Smooth muscle cell (in vitro differentiated cells): ENCODE measurements at regions not wholly inside any gene's neighbourhood (a gene's known extent, or its start where the extent isn't known, plus 50 kb on each side); places are given as distances from the start of the nearest gene placed in this dataset.

ENCODE experiments used
- DNase-seq: peaks from one replicate; lab custom pipeline; 2025; ENCODE audit not compliant: unreplicated experiment; lab: John Stamatoyannopoulos, UW
- H2AFZ ChIP-seq: fragments of 200-600 bp; sonication (generic); 2 replicates; pipeline ENCODE4 v1.6.0; 2016; ENCODE audit warnings: antibody characterized with exemption, low read depth, mild to moderate bottlenecking
- H3F3A ChIP-seq: fragments of 200-600 bp; sonication (generic); 2 replicates; pipeline ENCODE4 v1.6.0; 2017; ENCODE audit warnings: antibody characterized with exemption, low read depth
- H3K27ac ChIP-seq: fragments of 200-600 bp; sonication (generic); 2 replicates; pipeline ENCODE4 v1.5.1; 2016; ENCODE audit warnings: low read depth, mild to moderate bottlenecking
- H3K27me3 ChIP-seq: fragments of 200-600 bp; sonication (generic); 2 replicates; pipeline ENCODE4 v1.6.1; 2016; ENCODE audit warnings: low read depth, mild to moderate bottlenecking
- H3K36me3 ChIP-seq: fragments of 200-600 bp; sonication (generic); 2 replicates; pipeline ENCODE4 v1.5.1; 2016; ENCODE audit warnings: low read depth
- H3K4me1 ChIP-seq: fragments of 200-600 bp; sonication (generic); 2 replicates; pipeline ENCODE4 v1.5.1; 2016; ENCODE audit warnings: low read depth
- H3K4me2 ChIP-seq: fragments of 200-600 bp; sonication (generic); 2 replicates; pipeline ENCODE4 v1.6.0; 2016; ENCODE audit warnings: mild to moderate bottlenecking
- H3K4me3 ChIP-seq: fragments of 200-600 bp; sonication (generic); 2 replicates; pipeline ENCODE4 v1.5.1; 2016; ENCODE audit warnings: mild to moderate bottlenecking
- H3K79me2 ChIP-seq: fragments of 200-600 bp; sonication (generic); 2 replicates; pipeline ENCODE4 v1.6.0; 2016; ENCODE audit warnings: low read depth, mild to moderate bottlenecking
- H3K9ac ChIP-seq: fragments of 200-600 bp; sonication (generic); 2 replicates; pipeline ENCODE4 v1.6.0; 2016; ENCODE audit warnings: low read depth
- H3K9me3 ChIP-seq: fragments of 200-600 bp; sonication (generic); replicated peaks from 2 replicates; pipeline ENCODE4 v1.5.1; 2016; ENCODE audit warnings: low read depth
- H4K20me1 ChIP-seq: fragments of 200-600 bp; sonication (generic); 2 replicates; pipeline ENCODE4 v1.6.0; 2016; ENCODE audit warnings: low read depth
- CTCF ChIP-seq: fragments of 200-600 bp; sonication (generic); IDR thresholded peaks from 2 replicates; pipeline ENCODE4 v1.5.1; 2017; ENCODE audit warnings: borderline replicate concordance, mild to moderate bottlenecking, antibody characterized with exemption; ENCODE audit not compliant: insufficient read depth, poor library complexity, severe bottlenecking
- WGBS: methylation state at CpG from one replicate; pipeline ENCODE4 v1.1.7; 2016; ENCODE audit warnings: low lambda C conversion rate; 5-methylcytosine and 5-hydroxymethylcytosine counted together

- Histone ChIP-seq H3K27me3 (no peaks in the 10 kb centered on the region), H3K79me2 (no peaks in the 10 kb centered on the region), H3K27ac (no peak overlapping the region), H4K20me1 (no peaks in the 10 kb centered on the region), H2AFZ (no peak overlapping the region), H3K4me1 (peaks cover 14% of the 10 kb centered on the region), H3K4me2 (no peak overlapping the region), H3K9ac (no peak overlapping the region), H3K4me3 (no peak overlapping the region), H3F3A (no peaks in the 10 kb centered on the region), H3K9me3 (no peaks in the 10 kb centered on the region), H3K36me3 (no peaks in the 10 kb centered on the region)
- no peak for TF ChIP-seq CTCF
- WGBS, result 88% methylated on average over 19 of the region's 19 CpGs
- no peak for DNase-seq
Observed at GRCh38 chr10:71067098-71067740, 145.2 kb upstream of the UNC5B start.

- no peaks in the 10 kb centered on the region for H3F3A ChIP-seq
- H4K20me1 ChIP-seq, result no peaks in the 10 kb centered on the region
- DNase-seq, result peak; percentile 11
- peaks cover 10% of the 10 kb centered on the region for H3K4me1 ChIP-seq
- 29% methylated on average over 6 of the region's 6 CpGs for WGBS
- H3K4me3 ChIP-seq, result no peak overlapping the region
- TF ChIP-seq CTCF, result no peak
- H3K79me2 ChIP-seq, result no peaks in the 10 kb centered on the region
- H3K9ac ChIP-seq, result no peak overlapping the region
- H3K4me2 ChIP-seq, result no peak overlapping the region
- H3K27ac ChIP-seq, result no peak overlapping the region
- peaks cover 6% of the 10 kb centered on the region for H3K27me3 ChIP-seq
- H2AFZ ChIP-seq, result no peak overlapping the region
- no peaks in the 10 kb centered on the region for H3K36me3 ChIP-seq
- H3K9me3 ChIP-seq, result no peaks in the 10 kb centered on the region
Observed at GRCh38 chr10:71068861-71069271, 143.5 kb upstream of the UNC5B start.

- no peaks in the 10 kb centered on the region for H4K20me1 ChIP-seq
- no peak overlapping the region for H3K27ac ChIP-seq
- no peak overlapping the region for H3K4me2 ChIP-seq
- H3F3A ChIP-seq, result no peaks in the 10 kb centered on the region
- no peaks in the 10 kb centered on the region for H3K79me2 ChIP-seq
- 94% methylated on average over 24 of the region's 24 CpGs for WGBS
- H2AFZ ChIP-seq, result no peak overlapping the region
- H3K9ac ChIP-seq, result no peak overlapping the region
- peaks cover 9% of the 10 kb centered on the region for H3K4me1 ChIP-seq
- TF ChIP-seq CTCF, result no peak
- H3K9me3 ChIP-seq, result no peaks in the 10 kb centered on the region
- no peak overlapping the region for H3K4me3 ChIP-seq
- H3K36me3 ChIP-seq, result no peaks in the 10 kb centered on the region
- H3K27me3 ChIP-seq, result peaks cover 12% of the 10 kb centered on the region
- DNase-seq, result no peak
Observed at GRCh38 chr10:71069909-71070666, 142.3 kb upstream of the UNC5B start.

- Histone ChIP-seq H2AFZ (no peak overlapping the region), H3F3A (no peaks in the 10 kb centered on the region), H4K20me1 (no peaks in the 10 kb centered on the region), H3K27ac (no peak overlapping the region), H3K79me2 (no peaks in the 10 kb centered on the region), H3K9me3 (no peaks in the 10 kb centered on the region), H3K27me3 (peaks cover 12% of the 10 kb centered on the region), H3K4me3 (no peak overlapping the region), H3K36me3 (no peaks in the 10 kb centered on the region), H3K4me1 (peaks cover 13% of the 10 kb centered on the region), H3K9ac (no peak overlapping the region), H3K4me2 (no peak overlapping the region)
- DNase-seq, result no peak
- no peak for TF ChIP-seq CTCF
- WGBS, result 78% methylated on average over 2 of the region's 2 CpGs
Observed at GRCh38 chr10:71070741-71071140, 141.6 kb upstream of the UNC5B start.
